CD8-positive, alpha-beta memory T cell (primary cell): ENCODE measurements at regions not wholly inside any gene's neighbourhood (a gene's known extent, or its start where the extent isn't known, plus 50 kb on each side); places are given as distances from the start of the nearest gene placed in this dataset.

Experiments used
- CTCF ChIA-PET: fragments of 350-600 bp; sonication (Branson Sonifier 250); formaldehyde crosslinking; loops from one replicate; lab custom pipeline; 2021; ENCODE audit warnings: antibody characterized with exemption; lab: Charles Lee
- POLR2A ChIA-PET: fragments of 350-600 bp; sonication (Branson Sonifier 250); formaldehyde crosslinking; loops from one replicate; lab custom pipeline; 2021; ENCODE audit warnings: antibody characterized with exemption; lab: Charles Lee
- DNase-seq, 5 donors: peaks; one replicate each; pipeline versions ENCODE4 v3.0.0 to v3.0.0-alpha.2; 2020 to 2022; ENCODE audit warnings: mixed read lengths in 1 of 5
- H3K27ac ChIP-seq: one replicate; pipeline ENCODE4 v1.7.0; 2013; ENCODE audit warnings: low read depth, mild to moderate bottlenecking, low read length, moderate library complexity
- H3K27me3 ChIP-seq: 2 replicates; pipeline ENCODE4 v1.7.0; 2013; ENCODE audit warnings: low read length, mild to moderate bottlenecking; ENCODE audit not compliant: insufficient read depth, poor library complexity, severe bottlenecking
- H3K36me3 ChIP-seq: 2 replicates; pipeline ENCODE4 v1.7.0; 2013; ENCODE audit warnings: mild to moderate bottlenecking, low read length, moderate library complexity; ENCODE audit not compliant: insufficient read depth
- H3K4me1 ChIP-seq: 2 replicates; pipeline ENCODE4 v1.7.0; 2013; ENCODE audit warnings: mild to moderate bottlenecking, low read length, moderate library complexity; ENCODE audit not compliant: insufficient read depth
- H3K4me3 ChIP-seq: 2 replicates; pipeline ENCODE4 v1.7.0; 2013; ENCODE audit warnings: mild to moderate bottlenecking, low read length
- H3K9me3 ChIP-seq: 2 replicates; pipeline ENCODE4 v1.7.0; 2013; ENCODE audit warnings: mild to moderate bottlenecking, low read length
- H3K27ac Mint-ChIP-seq, 8 donors: one replicate each; pipeline ENCODE4 v1.8.0; 2020 to 2021; ENCODE audit warnings: mixed read lengths in 8 of 8, mild to moderate bottlenecking in 6 of 8, inconsistent platforms in 3 of 8, moderate library complexity in 3 of 8
- H3K27me3 Mint-ChIP-seq, 2 donors: one replicate each; pipeline ENCODE4 v1.8.0; 2020 to 2021; ENCODE audit warnings: mixed read lengths in 2 of 2, mild to moderate bottlenecking in 1 of 2, moderate library complexity in 1 of 2
- H3K36me3 Mint-ChIP-seq, 3 donors: one replicate each; pipeline ENCODE4 v1.8.0; 2020 to 2021; ENCODE audit warnings: mixed read lengths in 3 of 3, inconsistent platforms in 1 of 3, mild to moderate bottlenecking in 1 of 3
- H3K4me1 Mint-ChIP-seq, 3 donors: one replicate each; pipeline ENCODE4 v1.8.0; 2020 to 2021; ENCODE audit warnings: mixed read lengths in 3 of 3, inconsistent platforms in 1 of 3, mild to moderate bottlenecking in 1 of 3
- H3K4me3 Mint-ChIP-seq, 7 donors: one replicate each; pipeline ENCODE4 v1.8.0; 2020 to 2021; ENCODE audit warnings: mixed read lengths in 7 of 7, mild to moderate bottlenecking in 6 of 7, moderate library complexity in 4 of 7, inconsistent platforms in 2 of 7
- H3K9me3 Mint-ChIP-seq, 5 donors: one replicate each; pipeline ENCODE4 v1.8.0; 2020 to 2022; ENCODE audit warnings: mixed read lengths in 5 of 5, mild to moderate bottlenecking in 3 of 5, moderate library complexity in 2 of 5, inconsistent platforms in 1 of 5

DNA sequence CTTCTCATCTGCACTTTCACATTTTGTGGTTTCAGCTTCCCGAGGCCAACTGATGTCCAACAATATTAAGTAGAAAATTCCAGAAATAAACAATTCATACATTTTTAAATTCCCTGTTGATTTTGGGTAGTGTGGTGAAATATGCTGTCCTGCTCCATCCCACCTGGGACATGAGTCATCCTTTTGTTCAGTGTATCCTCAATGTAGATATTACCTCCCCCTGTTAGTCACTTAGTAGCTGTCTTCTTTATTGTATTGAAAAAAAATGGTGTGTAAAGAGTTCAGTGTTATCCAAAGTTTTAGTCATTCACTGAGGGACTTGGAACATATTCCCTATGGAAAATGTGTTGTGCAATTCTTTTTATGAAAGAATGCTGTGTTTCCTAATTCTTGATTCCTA, 348.1 kb downstream of the SOCS6 start:
- no peaks in the 10 kb centered on the region for H3K4me1 ChIP-seq
- Mint-ChIP-seq H3K4me1 (no peaks in the 10 kb centered on the region), H3K36me3 (no peaks in the 10 kb centered on the region), H3K27me3 (no peaks in the 10 kb centered on the region), H3K4me3 (no peak overlapping the region), H3K27ac (no peak overlapping the region), H3K9me3 (peaks cover 0 to 11% (median 0%) of the 10 kb centered on the region in 5 donors)
- no peak overlapping the region for H3K27ac ChIP-seq
- H3K27me3 ChIP-seq = no peaks in the 10 kb centered on the region
- no peaks in the 10 kb centered on the region for H3K9me3 ChIP-seq
- no peak overlapping the region for H3K4me3 ChIP-seq
- CTCF ChIA-PET = no interaction called here
- no peak for DNase-seq
- POLR2A ChIA-PET = no interaction called here
- H3K36me3 ChIP-seq = no peaks in the 10 kb centered on the region

DNA sequence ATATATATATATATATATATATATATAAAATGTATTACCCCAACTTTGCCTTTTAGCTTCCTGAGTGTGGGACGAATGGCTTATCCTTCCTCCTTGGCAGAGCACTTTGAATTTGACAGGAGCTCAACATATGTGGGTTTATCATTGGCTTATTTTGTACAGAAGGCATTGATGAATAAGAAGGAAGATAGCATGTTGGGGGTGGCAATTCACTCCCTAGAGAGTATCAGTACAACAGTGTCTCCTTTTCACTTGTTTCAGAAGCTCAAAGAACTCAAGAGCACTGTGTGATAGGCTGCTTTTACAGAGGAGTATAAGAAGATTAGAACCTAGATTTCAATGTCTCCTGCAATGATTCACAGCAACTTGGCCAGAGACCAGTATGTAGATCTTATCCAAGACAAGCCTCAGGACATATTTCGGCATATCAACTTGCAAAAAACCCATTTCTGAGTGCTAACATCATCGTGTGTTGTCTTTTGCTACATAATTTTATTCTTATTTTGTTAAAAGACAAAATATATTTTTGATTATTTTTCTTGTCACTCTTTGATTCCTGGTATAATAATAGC, 345.8 kb downstream of the SOCS6 start:
- H3K9me3 ChIP-seq = no peaks in the 10 kb centered on the region
- no peaks in the 10 kb centered on the region for H3K36me3 Mint-ChIP-seq
- no peak for DNase-seq
- H3K27ac ChIP-seq = no peak overlapping the region
- ChIA-PET POLR2A (no interaction called here), CTCF (no interaction called here)
- H3K4me1 ChIP-seq = no peaks in the 10 kb centered on the region
- H3K4me3 Mint-ChIP-seq = no peak overlapping the region
- H3K9me3 Mint-ChIP-seq = peaks cover 0 to 10% (median 0%) of the 10 kb centered on the region in 5 donors
- H3K27me3 ChIP-seq = no peaks in the 10 kb centered on the region
- no peaks in the 10 kb centered on the region for H3K27me3 Mint-ChIP-seq
- H3K4me1 Mint-ChIP-seq = peaks cover 0 to 12% (median 0%) of the 10 kb centered on the region in 3 donors
- no peaks in the 10 kb centered on the region for H3K36me3 ChIP-seq
- no peak overlapping the region for H3K27ac Mint-ChIP-seq
- H3K4me3 ChIP-seq = no peak overlapping the region

DNA sequence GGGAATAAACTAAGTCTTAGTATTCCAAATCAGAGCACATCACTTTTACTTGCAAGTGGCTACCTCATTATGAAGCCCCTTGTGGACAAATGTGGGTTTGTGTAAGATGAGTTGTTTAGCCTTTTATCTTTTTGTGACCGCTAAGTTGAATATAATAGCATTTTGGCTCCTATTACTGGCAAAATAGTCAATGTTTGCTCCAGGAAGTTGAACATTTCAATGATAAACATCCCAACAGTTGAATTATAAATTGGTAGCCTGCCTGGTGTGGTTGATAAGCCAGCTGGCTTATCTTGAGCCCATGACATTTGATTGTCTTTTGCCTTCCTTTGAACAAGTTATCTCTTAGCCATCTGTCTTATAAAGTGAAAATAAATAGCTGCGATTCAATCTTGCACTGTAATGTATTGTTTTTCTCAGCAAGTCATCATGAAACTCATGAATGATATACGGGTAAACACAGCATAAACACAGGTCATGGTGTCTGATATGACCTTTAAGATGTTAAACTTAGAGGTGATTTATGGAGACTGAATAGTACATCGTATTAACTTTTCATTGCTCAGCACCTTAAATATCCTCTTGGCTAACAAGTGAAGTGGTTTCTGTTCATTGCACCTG, 338.4 kb downstream of the SOCS6 start:
- Histone ChIP-seq H3K27ac (no peak overlapping the region), H3K4me3 (no peak overlapping the region), H3K27me3 (no peaks in the 10 kb centered on the region), H3K9me3 (no peaks in the 10 kb centered on the region), H3K36me3 (no peaks in the 10 kb centered on the region), H3K4me1 (peaks cover 38% of the 10 kb centered on the region)
- Mint-ChIP-seq H3K4me1 (peaks cover 0 to 39% (median 2%) of the 10 kb centered on the region in 3 donors), H3K36me3 (peaks cover 0 to 5% (median 0%) of the 10 kb centered on the region in 3 donors), H3K27me3 (no peaks in the 10 kb centered on the region), H3K4me3 (no peak overlapping the region), H3K27ac (peak overlapping the region in 2 of 8 donors; percentile 36 to 77), H3K9me3 (peaks cover 0 to 5% (median 0%) of the 10 kb centered on the region in 5 donors)
- no peak for DNase-seq
- CTCF ChIA-PET = no interaction called here
- POLR2A ChIA-PET = no interaction called here

DNA sequence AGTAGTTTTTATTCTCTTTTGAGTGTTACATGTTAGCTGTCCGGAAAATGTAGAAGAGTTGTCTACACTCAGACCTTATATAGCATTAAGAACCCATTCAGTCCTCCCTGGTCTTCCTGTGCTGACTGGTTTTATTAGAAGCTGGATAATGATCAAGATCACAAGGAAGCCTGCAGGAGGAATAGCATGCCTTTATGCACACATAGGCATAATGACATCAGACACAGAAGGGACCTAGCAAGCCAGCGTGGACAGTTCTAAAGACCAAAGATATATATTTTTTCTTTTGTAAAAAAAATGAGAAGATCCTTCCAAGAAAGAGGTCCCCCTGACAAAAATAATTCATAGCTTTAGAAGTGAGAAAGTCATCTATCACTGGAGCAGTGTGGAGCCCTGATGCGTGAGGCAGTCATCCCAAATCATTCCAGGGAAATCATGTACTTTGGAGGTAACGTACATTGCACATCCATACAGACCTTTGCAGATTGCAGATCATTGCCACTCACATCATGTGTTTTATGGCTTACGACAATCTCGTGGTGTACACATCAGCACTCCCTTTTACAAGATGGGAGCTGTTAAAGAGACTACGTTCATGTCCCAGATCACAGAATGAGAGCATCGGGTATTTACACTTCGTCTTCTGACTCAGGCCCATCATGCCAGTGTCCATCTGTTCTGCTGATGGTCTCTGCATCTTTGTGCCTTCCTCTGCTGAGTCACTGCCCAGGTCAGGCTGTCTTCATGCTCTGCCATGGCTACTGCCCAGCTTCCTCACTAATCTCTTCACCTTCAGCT, 334.0 kb downstream of the SOCS6 start:
- H3K36me3 ChIP-seq = no peaks in the 10 kb centered on the region
- no peaks in the 10 kb centered on the region for H3K9me3 ChIP-seq
- H3K27me3 ChIP-seq = no peaks in the 10 kb centered on the region
- peaks cover 63% of the 10 kb centered on the region for H3K4me1 ChIP-seq
- no peak overlapping the region for H3K27ac ChIP-seq
- DNase-seq = no peak
- CTCF ChIA-PET = interaction anchor here (0.6 kb wide), 1 partner anchor 98 kb away, joined by 5 read pairs; no protein-coding TSS in a partner anchor
- H3K4me3 ChIP-seq = no peak overlapping the region
- POLR2A ChIA-PET = no interaction called here
- no peak overlapping the region for H3K4me3 Mint-ChIP-seq
- H3K27ac Mint-ChIP-seq = no peak overlapping the region
- peaks cover 0 to 4% (median 0%) of the 10 kb centered on the region in 5 donors for H3K9me3 Mint-ChIP-seq
- peaks cover 13 to 53% (median 24%) of the 10 kb centered on the region in 3 donors for H3K4me1 Mint-ChIP-seq
- H3K27me3 Mint-ChIP-seq = no peaks in the 10 kb centered on the region
- peaks cover 0 to 5% (median 0%) of the 10 kb centered on the region in 3 donors for H3K36me3 Mint-ChIP-seq

DNA sequence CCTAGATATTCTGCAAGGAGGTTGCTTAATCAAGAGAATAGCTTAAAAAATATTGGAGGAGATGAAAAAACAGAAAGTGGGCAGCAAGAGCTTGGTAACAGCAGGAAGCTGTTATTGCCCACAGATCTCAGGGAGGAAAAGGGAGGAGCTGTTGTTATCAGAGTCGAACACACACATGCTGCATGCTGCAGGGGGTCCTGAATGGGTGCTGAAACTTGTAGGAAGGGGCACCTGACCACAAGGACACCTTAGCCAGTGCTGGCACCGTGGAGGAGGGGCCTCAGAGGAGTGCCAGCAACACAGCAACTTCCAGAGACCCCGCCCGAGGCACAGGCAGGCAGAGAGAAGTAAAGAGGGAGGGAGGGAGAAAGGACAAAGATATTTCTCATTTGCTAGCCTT, 332.9 kb downstream of the SOCS6 start:
- H3K9me3 ChIP-seq = no peaks in the 10 kb centered on the region
- ChIA-PET POLR2A (no interaction called here), CTCF (no interaction called here)
- no peaks in the 10 kb centered on the region for H3K27me3 ChIP-seq
- peak overlapping the region; percentile 67 to 85 (median 80) for H3K4me3 Mint-ChIP-seq
- no peaks in the 10 kb centered on the region for H3K27me3 Mint-ChIP-seq
- peaks cover 0 to 4% (median 0%) of the 10 kb centered on the region in 5 donors for H3K9me3 Mint-ChIP-seq
- H3K27ac Mint-ChIP-seq = peak overlapping the region; percentile 71 to 97 (median 92)
- peaks cover 13 to 47% (median 24%) of the 10 kb centered on the region in 3 donors for H3K4me1 Mint-ChIP-seq
- peaks cover 60% of the 10 kb centered on the region for H3K4me1 ChIP-seq
- H3K36me3 ChIP-seq = no peaks in the 10 kb centered on the region
- no peak overlapping the region for H3K27ac ChIP-seq
- DNase-seq = peak in 2 of 5 donors; percentile 1 to 67
- peak overlapping the region; percentile 51 for H3K4me3 ChIP-seq
- peaks cover 0 to 5% (median 0%) of the 10 kb centered on the region in 3 donors for H3K36me3 Mint-ChIP-seq

- no peak overlapping the region for H3K27ac ChIP-seq
- peak in 1 of 5 donors; percentile 48 for DNase-seq
- peak overlapping the region; percentile 25 for H3K4me3 ChIP-seq
- no peaks in the 10 kb centered on the region for H3K27me3 ChIP-seq
- POLR2A ChIA-PET = no interaction called here
- Mint-ChIP-seq H3K4me1 (peaks cover 13 to 47% (median 24%) of the 10 kb centered on the region in 3 donors), H3K36me3 (peaks cover 0 to 5% (median 0%) of the 10 kb centered on the region in 3 donors), H3K27me3 (no peaks in the 10 kb centered on the region), H3K27ac (peak overlapping the region; percentile 1 to 97 (median 90)), H3K4me3 (peak overlapping the region in 4 of 7 donors; percentile 79 to 85 (median 80)), H3K9me3 (peaks cover 0 to 8% (median 0%) of the 10 kb centered on the region in 5 donors)
- CTCF ChIA-PET = no interaction called here
- peaks cover 53% of the 10 kb centered on the region for H3K4me1 ChIP-seq
- H3K36me3 ChIP-seq = no peaks in the 10 kb centered on the region
- no peaks in the 10 kb centered on the region for H3K9me3 ChIP-seq
Measured at GRCh38 chr18:70620837-70621612, 332.2 kb downstream of the SOCS6 start.

DNA sequence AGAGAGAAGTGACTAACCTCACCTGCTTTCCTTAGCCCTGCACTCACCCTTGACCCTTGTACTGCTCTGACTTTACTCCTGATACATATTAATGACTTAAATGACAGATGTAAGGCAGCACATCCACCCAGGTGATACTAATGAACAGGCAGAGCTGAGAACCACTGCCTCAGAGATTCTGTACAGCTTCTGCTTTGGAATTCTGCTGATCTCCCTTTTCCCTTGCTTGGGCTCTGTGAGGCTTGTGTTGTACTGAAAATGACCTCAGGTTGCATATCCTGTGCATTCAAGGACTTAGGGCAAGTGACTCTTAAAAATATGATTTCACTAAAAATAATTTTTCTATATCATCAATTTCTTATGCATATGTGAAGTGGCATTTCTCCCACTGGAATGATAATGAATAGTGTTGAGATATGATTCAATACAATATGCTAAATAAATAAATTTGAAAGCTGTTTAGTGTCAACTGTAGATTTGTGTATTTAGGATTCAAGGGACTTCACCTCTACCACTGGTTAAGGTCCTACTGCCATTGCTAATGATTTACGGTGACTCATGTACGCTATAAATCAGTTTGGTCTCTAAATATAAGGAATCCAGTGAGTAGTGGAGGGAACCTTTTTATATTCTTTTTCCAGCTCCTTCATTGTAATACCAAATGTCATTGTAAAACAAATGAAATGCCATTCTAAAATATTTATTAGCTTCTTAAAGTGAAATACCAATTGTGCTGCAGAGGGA, 328.3 kb downstream of the SOCS6 start:
- H3K4me3 Mint-ChIP-seq = no peak overlapping the region
- no peak overlapping the region for H3K27ac Mint-ChIP-seq
- no peak for DNase-seq
- H3K4me1 ChIP-seq = peaks cover 25% of the 10 kb centered on the region
- no peaks in the 10 kb centered on the region for H3K36me3 ChIP-seq
- CTCF ChIA-PET = no interaction called here
- H3K4me3 ChIP-seq = no peak overlapping the region
- no peaks in the 10 kb centered on the region for H3K36me3 Mint-ChIP-seq
- H3K9me3 ChIP-seq = no peaks in the 10 kb centered on the region
- POLR2A ChIA-PET = no interaction called here
- peaks cover 13 to 25% (median 22%) of the 10 kb centered on the region in 3 donors for H3K4me1 Mint-ChIP-seq
- H3K27me3 ChIP-seq = no peaks in the 10 kb centered on the region
- H3K27ac ChIP-seq = no peak overlapping the region
- H3K9me3 Mint-ChIP-seq = peaks cover 0 to 4% (median under 1%) of the 10 kb centered on the region in 5 donors
- no peaks in the 10 kb centered on the region for H3K27me3 Mint-ChIP-seq
